Ascending aorta (tissue), 2 donors: ENCODE measurements at regions not wholly inside any gene's neighbourhood (a gene's known extent, or its start where the extent isn't known, plus 50 kb on each side); places are given as distances from the start of the nearest gene placed in this dataset.
"Not testable (repeated sequence)": the region's sequence is repeated elsewhere in the genome, so short reads cannot be mapped to it uniquely, and the experiment has no call there.

Experiments used
- DNase-seq, 2 donors: peaks; one replicate each; pipeline ENCODE4 v3.0.0-alpha.2; 2019; ENCODE audit warnings: low spot score in 2 of 2
- H3K27ac ChIP-seq, 2 donors: fragments of 200-600 bp; sonication (generic); one replicate each; pipeline ENCODE4 v1.5.1; 2016 to 2017; ENCODE audit warnings: mild to moderate bottlenecking in 1 of 2
- H3K27me3 ChIP-seq: fragments of 200-600 bp; sonication (generic); one replicate; pipeline ENCODE4 v1.5.1; 2017
- H3K36me3 ChIP-seq, 2 donors: fragments of 200-600 bp; sonication (generic); one replicate each; pipeline ENCODE4 v1.5.1; 2016
- H3K4me1 ChIP-seq, 2 donors: fragments of 200-600 bp; sonication (generic); one replicate each; pipeline ENCODE4 v1.5.1; 2016 to 2017; ENCODE audit warnings: mild to moderate bottlenecking in 1 of 2
- H3K4me3 ChIP-seq, 2 donors: fragments of 200-600 bp; sonication (generic); one replicate each; pipeline ENCODE4 v1.5.1; 2016 to 2017; ENCODE audit warnings: mild to moderate bottlenecking in 1 of 2
- H3K9me3 ChIP-seq, 2 donors: fragments of 200-600 bp; sonication (generic); one replicate each; pipeline ENCODE4 v1.5.1; 2016
- intact Hi-C: fragments of 100-400 bp; cut with DNase I; formaldehyde crosslinking; loops from one replicate; pipeline ENCODE4 v1.15.1; 2023
- TF ChIP-seq, protein P1 (sequence below), 3 experiments: fragments of 200-600 bp in 2 of 3; fragments of 450-650 bp in 1 of 3; sonication (generic) in 2 of 3; IDR thresholded peaks; one replicate each; pipeline ENCODE4 v1.5.1; 2016 to 2019; ENCODE audit warnings: antibody characterized with exemption in 3 of 3, mild to moderate bottlenecking in 1 of 3, moderate library complexity in 1 of 3

- intact Hi-C loops: no loop called here
These were observed 334.4 kb downstream of the EMP1 start for GRCh38 chr12:13530966-13531365.

GRCh38 chr12:13526185-13526921, 329.8 kb downstream of the EMP1 start:
- H3K9me3 ChIP-seq, intact Hi-C loops, H3K27ac ChIP-seq, H3K4me1 ChIP-seq, DNase-seq, H3K27me3 ChIP-seq, H3K4me3 ChIP-seq, H3K36me3 ChIP-seq: not testable (repeated sequence)

More at GRCh38 chr12:13530966-13531365, 334.4 kb downstream of the EMP1 start:
- Histone ChIP-seq H3K27ac (no peak overlapping the region), H3K27me3 (no peaks in the 10 kb centered on the region), H3K4me3 (no peak overlapping the region), H3K36me3 (no peaks in the 10 kb centered on the region), H3K9me3 (no peaks in the 10 kb centered on the region), H3K4me1 (no peaks in the 10 kb centered on the region)
- DNase-seq: no peak
- TF ChIP-seq, protein P1, sequence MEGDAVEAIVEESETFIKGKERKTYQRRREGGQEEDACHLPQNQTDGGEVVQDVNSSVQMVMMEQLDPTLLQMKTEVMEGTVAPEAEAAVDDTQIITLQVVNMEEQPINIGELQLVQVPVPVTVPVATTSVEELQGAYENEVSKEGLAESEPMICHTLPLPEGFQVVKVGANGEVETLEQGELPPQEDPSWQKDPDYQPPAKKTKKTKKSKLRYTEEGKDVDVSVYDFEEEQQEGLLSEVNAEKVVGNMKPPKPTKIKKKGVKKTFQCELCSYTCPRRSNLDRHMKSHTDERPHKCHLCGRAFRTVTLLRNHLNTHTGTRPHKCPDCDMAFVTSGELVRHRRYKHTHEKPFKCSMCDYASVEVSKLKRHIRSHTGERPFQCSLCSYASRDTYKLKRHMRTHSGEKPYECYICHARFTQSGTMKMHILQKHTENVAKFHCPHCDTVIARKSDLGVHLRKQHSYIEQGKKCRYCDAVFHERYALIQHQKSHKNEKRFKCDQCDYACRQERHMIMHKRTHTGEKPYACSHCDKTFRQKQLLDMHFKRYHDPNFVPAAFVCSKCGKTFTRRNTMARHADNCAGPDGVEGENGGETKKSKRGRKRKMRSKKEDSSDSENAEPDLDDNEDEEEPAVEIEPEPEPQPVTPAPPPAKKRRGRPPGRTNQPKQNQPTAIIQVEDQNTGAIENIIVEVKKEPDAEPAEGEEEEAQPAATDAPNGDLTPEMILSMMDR (IDR thresholded peaks at IDR 0.05): no peak

DNA sequence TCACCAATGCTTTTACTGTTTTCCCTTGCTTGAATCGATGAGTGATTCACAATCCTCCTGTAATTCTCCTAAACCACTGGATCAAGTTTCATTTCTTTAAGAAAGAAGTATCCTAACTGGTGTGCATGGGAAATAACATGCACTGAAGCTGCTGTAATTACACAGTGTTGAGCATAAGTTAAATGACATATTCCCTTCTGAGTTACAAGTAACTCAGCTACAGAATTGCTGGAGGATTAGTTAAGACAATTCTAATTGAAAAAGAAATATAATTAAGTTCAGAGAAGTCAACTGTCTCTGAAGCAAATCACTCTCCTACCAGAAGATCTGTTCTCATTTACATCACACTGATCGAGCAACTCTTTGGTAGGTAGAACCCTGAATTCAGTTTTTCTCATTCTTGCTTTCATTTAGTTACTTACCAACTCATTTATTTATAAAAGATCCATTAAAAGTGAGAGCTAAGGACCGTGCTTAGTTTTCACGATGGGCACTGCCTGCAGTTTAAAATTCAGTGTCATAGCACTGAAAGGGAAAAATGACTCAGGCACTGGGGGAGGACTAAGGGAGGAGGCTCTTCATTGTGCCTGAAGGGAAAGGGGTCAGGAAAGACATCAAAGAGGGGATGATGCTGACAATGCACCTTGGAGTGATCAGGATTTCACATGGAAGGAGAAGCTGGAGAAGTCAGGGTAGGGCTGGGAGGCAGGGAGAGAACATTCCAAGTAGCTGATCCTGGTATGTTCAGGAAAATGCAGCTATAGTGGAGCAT, 327.2 kb downstream of the EMP1 start:
- Histone ChIP-seq H3K27ac (no peak overlapping the region), H3K9me3 (no peaks in the 10 kb centered on the region), H3K4me3 (no peak overlapping the region), H3K36me3 (no peaks in the 10 kb centered on the region), H3K27me3 (no peaks in the 10 kb centered on the region), H3K4me1 (no peaks in the 10 kb centered on the region)
- intact Hi-C loops: no loop called here
- no peak for DNase-seq
- TF ChIP-seq, protein P1 (IDR thresholded peaks at IDR 0.05): no peak

DNA sequence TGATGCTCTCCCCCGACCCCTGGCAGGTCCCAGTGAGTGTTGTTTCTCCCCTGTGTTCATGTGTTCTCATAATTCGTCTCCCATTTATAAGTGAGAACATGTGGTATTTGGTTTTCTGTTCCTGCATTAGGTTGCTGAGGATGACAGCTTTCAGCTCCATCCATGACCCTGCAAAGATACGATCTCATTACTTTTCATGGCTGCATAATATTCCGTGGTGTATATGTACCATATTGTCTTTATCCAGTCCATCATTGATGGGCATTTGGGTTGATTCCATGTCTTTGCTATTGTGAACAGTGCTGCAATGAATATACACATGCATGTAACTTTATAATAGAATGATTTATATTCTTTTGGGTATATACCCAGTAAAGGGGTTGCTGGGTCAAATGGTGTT, 321.5 kb downstream of the EMP1 start:
- H3K27me3 ChIP-seq, H3K4me1 ChIP-seq, H3K9me3 ChIP-seq, H3K36me3 ChIP-seq, H3K27ac ChIP-seq, H3K4me3 ChIP-seq, intact Hi-C loops, DNase-seq: not testable (repeated sequence)

- Histone ChIP-seq H3K27ac (no peak overlapping the region), H3K4me3 (no peak overlapping the region), H3K9me3 (peaks cover 0 to 4% of the 10 kb centered on the region in 2 donors), H3K27me3 (no peaks in the 10 kb centered on the region), H3K36me3 (no peaks in the 10 kb centered on the region), H3K4me1 (no peaks in the 10 kb centered on the region)
- TF ChIP-seq, protein P1 (IDR thresholded peaks at IDR 0.05): no peak
- no peak for DNase-seq
- intact Hi-C loops: no loop called here
These were observed 313.2 kb downstream of the EMP1 start for GRCh38 chr12:13509740-13510139.

DNA sequence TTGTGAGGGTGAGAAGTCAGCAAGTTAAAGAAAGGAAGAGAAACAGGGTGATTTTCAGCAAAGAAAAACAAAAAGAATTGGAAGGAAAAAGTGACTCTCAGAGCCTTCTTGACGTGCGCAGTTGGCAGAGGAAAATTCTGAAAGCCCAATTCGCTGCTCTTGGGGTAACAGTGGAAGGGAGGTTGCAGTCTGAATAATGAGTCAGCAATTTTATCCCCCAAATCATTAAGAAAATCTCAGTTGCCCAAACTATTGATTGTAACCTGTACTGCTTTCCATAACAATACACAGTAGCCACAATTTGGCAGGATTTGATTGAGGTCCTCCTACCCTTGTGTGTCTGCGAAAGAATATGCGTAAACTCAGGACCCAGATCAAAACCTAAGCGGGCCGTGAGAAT, 309.1 kb downstream of the EMP1 start:
- no peak for DNase-seq
- Histone ChIP-seq H3K4me1 (no peaks in the 10 kb centered on the region), H3K27ac (no peak overlapping the region), H3K9me3 (no peaks in the 10 kb centered on the region), H3K36me3 (no peaks in the 10 kb centered on the region), H3K4me3 (no peak overlapping the region), H3K27me3 (no peaks in the 10 kb centered on the region)
- TF ChIP-seq, protein P1 (IDR thresholded peaks at IDR 0.05): no peak
- intact Hi-C loops: no loop called here
